Stimulated activated CD4-positive, alpha-beta T cell treated with anti-CD3 and anti-CD28 coated beads, Interleukin-12 subunit alpha, Interleukin-12 subunit beta, amount 100 ng/mL, for 24 hours (primary cell): ENCODE measurements at regions not wholly inside any gene's neighbourhood (a gene's known extent, or its start where the extent isn't known, plus 50 kb on each side); places are given as distances from the start of the nearest gene placed in this dataset.

Source experiments
- DNase-seq, 2 experiments: peaks; one replicate each; pipeline ENCODE4 v3.0.0-alpha.2; 2020; ENCODE audit warnings: low read depth in 2 of 2

DNA sequence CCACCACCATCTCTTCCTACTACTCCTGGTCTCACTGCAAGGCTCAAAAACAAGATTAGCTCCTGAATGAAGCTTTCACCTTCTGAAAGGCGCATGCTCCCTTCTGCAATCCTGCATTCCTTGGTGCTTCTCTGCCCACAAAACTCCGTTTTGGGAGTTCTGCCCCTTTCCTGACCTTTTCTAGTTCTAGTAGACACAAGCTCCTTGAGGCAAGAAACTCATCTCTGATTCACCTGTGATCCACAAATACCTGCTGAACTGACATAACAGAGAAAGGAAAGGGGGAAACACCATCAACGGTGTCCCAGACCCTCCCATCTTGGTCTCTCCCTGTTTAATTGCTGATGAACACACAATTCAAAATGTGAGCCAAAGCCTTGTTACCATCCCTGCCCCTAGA, 64.0 kb upstream of the EGR2 start:
- DNase-seq, result no peak

DNA sequence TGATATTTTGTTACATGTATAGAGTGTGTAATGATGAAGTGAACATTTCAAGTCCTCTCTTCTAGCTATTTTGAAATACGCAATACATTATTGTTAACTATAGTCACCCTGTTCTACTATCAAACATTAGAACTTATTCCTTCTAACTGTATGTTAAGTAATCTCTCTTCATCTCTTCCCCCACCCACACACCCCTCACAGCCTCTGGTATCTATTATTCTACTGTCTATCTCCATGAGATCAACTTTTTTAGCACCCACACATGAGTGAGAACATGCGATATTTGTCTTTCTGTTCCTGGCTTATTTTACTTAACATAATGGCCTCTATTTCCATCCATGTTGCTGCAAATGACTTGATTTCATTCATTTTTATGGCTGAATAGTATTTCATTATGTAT, 57.7 kb upstream of the EGR2 start:
- no peak for DNase-seq

DNA sequence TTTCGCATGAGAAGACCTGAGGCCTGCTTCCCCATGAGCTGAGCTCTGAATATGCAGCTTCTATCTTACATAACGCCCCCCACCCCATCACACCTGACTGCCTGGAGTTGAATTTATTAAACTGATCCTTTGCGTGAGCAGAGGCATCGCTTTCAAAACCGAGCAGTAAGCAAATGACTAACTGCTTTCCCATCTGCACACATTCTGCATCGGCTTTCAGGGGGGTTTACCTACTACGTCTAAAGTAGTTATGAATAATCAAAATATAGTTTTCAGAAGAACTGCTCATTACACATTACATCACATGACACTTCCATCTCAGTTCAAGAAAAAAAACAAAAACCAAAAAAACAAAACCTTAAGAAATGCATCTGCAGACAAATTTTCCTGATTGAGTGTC, 54.7 kb upstream of the EGR2 start:
- DNase-seq, result peak in 1 of 2 experiments; percentile 2

DNA sequence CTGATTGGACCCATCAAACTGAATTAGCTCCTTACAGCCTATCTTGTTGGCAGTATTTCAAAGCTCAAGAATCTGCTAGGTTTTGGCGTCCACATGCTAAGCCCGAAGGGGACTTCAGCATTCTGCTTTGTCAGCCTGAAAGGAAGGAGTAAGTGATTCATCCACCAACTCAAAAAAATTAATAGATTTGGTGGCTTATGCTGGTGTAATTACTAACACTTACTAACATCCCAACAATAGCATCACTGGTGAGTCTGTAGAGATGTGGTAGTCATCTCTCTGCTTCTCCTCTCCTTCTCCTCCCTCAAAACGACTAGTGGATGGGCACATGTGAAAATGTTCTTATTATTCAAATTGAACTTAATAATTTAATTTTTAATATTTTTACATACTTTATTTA, 53.8 kb upstream of the EGR2 start:
- no peak for DNase-seq

DNA sequence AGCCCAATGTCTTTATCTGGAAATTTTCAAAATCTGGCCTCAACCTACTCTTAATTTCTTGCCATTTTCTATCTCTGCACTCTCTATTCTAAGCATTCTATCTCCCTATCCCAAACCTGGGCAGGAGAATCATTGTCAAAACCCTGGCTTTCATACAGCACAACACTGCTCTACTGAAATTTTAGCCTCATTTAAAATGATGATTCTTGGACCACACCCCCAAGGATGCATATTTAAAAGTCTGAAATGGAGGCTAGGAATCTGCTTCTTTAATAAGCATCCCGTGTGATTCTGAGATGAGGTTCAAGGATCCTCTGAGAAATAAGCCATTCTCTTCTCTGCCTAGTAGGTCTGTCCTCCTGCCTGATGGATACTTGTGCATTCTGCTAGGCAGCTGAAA, 50.8 kb upstream of the EGR2 start:
- no peak for DNase-seq

DNA sequence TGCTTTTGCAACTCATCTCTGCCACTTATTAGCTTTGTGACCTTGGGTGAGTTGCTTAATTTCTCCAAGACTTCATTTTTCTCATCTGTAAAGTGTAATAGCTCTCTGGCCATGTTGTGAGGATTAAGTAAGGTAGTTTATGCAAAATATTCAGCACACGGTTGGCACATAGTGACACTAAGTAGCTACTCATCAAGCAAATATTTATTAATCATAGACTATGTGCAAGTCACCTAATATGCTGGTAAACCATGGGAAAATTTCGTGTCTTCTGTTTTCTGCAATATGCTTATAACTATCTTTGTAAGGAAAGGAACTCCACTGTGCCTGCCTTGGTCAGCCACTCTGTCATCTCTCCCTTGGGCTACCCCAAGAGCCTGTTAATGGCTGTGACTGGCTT, 50.3 kb upstream of the EGR2 start:
- DNase-seq, result no peak
